ENCODE measurements at regions not wholly inside any gene's neighbourhood (a gene's known extent, or its start where the extent isn't known, plus 50 kb on each side); places are given as distances from the start of the nearest gene placed in this dataset.

DNA sequence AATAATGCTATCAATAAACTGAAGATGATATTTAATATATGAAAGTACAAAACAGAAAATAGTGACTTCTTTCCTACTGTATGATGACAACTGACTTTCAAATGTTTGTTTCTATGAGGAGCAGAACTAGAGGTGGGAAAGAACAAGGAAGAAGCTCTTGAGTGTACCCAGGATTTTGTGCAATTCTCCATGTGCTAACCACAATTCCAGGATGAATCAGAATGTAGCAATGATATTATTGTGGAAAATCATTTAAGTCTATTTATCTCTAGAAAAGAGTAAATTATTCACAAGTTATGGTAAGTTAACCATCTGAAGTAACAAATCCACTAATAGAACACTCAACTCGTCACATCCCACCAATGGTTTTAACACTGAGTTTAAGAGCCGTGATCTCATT is 324.1 kb upstream of the EMCN start:
- TF ChIP-seq POLR2A (IDR thresholded peaks at IDR 0.05; ENCODE audit: low read depth, low read length) (no peak), RAD21 (IDR thresholded peaks at IDR 0.05; ENCODE audit: low read length) (no peak)

All from IMR-90 (cell line).